ENCODE measurements at regions not wholly inside any gene's neighbourhood (a gene's known extent, or its start where the extent isn't known, plus 50 kb on each side); places are given as distances from the start of the nearest gene placed in this dataset.

GRCh38 chr6:138716971-138717665 is 56.5 kb upstream of the CCDC28A start:
- no peak for DNase-seq

GRCh38 chr6:138719011-138719635 is 54.4 kb upstream of the CCDC28A start:
- DNase-seq, result no peak

- no peak for DNase-seq
These were observed 53.8 kb upstream of the CCDC28A start for GRCh38 chr6:138719744-138720143.

- no peak for DNase-seq
These were observed 50.9 kb upstream of the CCDC28A start for GRCh38 chr6:138722425-138723371.

All from activated CD4-positive, alpha-beta T cell treated with anti-CD3 and anti-CD28 coated beads for 1 hour (primary cell).